ENCODE measurements at regions not wholly inside any gene's neighbourhood (a gene's known extent, or its start where the extent isn't known, plus 50 kb on each side); places are given as distances from the start of the nearest gene placed in this dataset.
"Not testable (repeated sequence)": the region's sequence is repeated elsewhere in the genome, so short reads cannot be mapped to it uniquely, and the experiment has no call there.

GRCh38 chr22:22795639-22796038 lies 92.0 kb upstream of the IGLL5 start:
- H3K4me1 ChIP-seq (ENCODE audit: insufficient read depth, low read length); DNase-seq; H3K9me3 Mint-ChIP-seq; H2BK20ac ChIP-seq (ENCODE audit: low read depth, low read length, poor library complexity, severe bottlenecking); H4K91ac ChIP-seq (ENCODE audit: insufficient read length, low read depth, low read length); H3K27ac Mint-ChIP-seq; H3T11ph ChIP-seq (ENCODE audit: low read length); H3K4ac ChIP-seq (ENCODE audit: low read depth, low read length); H4K8ac ChIP-seq (replicated peaks; ENCODE audit: insufficient read length, low read depth, low read length); H3K23ac ChIP-seq (ENCODE audit: insufficient read length, low read depth, low read length); H3K79me2 ChIP-seq (ENCODE audit: insufficient read depth, low read length); H3K18ac ChIP-seq (ENCODE audit: insufficient read length, low read depth, low read length); H3K79me1 ChIP-seq (ENCODE audit: insufficient read depth, low read depth, low read length, poor library complexity, severe bottlenecking); H3K9ac ChIP-seq (ENCODE audit: extremely low read depth, insufficient read length, low read length); H2BK5ac ChIP-seq (ENCODE audit: insufficient read length, low read length); H3K4me3 Mint-ChIP-seq; H3K14ac ChIP-seq (ENCODE audit: insufficient read depth, low read length); H3K4me1 Mint-ChIP-seq; H3K23me2 ChIP-seq (ENCODE audit: insufficient read length, low read depth, low read length, poor library complexity, severe bottlenecking); H2BK15ac ChIP-seq (ENCODE audit: low read depth, low read length); H3K56ac ChIP-seq (ENCODE audit: insufficient read length, low read depth, low read length); H2AK5ac ChIP-seq (ENCODE audit: insufficient read length, low read length); H4K5ac ChIP-seq (ENCODE audit: insufficient read length, low read depth, low read length); H2BK120ac ChIP-seq (ENCODE audit: low read depth, low read length, poor library complexity, severe bottlenecking); H3K9me3 ChIP-seq (ENCODE audit: control insufficient read depth, low read depth, low read length); H3K27ac ChIP-seq (ENCODE audit: insufficient read length, low read depth, low read length); H3K4me2 ChIP-seq (ENCODE audit: insufficient read depth, insufficient read length, low read length); H4K20me1 ChIP-seq (ENCODE audit: control insufficient read depth, insufficient read depth, insufficient read length); H3K36me3 Mint-ChIP-seq (ENCODE audit: insufficient read depth in 1 of 3, low read depth in 3 of 3); H2AFZ ChIP-seq (ENCODE audit: low read length); H2BK12ac ChIP-seq (ENCODE audit: insufficient read length, low read depth, low read length); H3K27me3 ChIP-seq (ENCODE audit: insufficient read depth, low read length): not testable (repeated sequence)
- WGBS (ENCODE audit: extremely low coverage, insufficient read length, low lambda C conversion rate), result no CpG with 5 or more reads among the region's 2 CpGs
- peaks cover 100% of the 10 kb centered on the region for H3K27me3 Mint-ChIP-seq (ENCODE audit: low read depth)
